Uterus (tissue), 2 donors: ENCODE measurements at regions not wholly inside any gene's neighbourhood (a gene's known extent, or its start where the extent isn't known, plus 50 kb on each side); places are given as distances from the start of the nearest gene placed in this dataset.
"Not testable (repeated sequence)": the region's sequence is repeated elsewhere in the genome, so short reads cannot be mapped to it uniquely, and the experiment has no call there.

Experiments
- POLR2A ChIP-seq, 2 donors: fragments of 450-650 bp; IDR thresholded peaks; one replicate each; pipeline ENCODE4 v1.6.1; 2016; ENCODE audit warnings: antibody characterized with exemption in 2 of 2, mild to moderate bottlenecking in 1 of 2, moderate library complexity in 1 of 2
- TF ChIP-seq, protein P1 (sequence below), 4 experiments: fragments of 200-600 bp in 2 of 4; fragments of 450-650 bp in 2 of 4; sonication (generic) in 2 of 4; IDR thresholded peaks; one replicate each; pipeline ENCODE4 v1.5.1; 2016 to 2019; ENCODE audit warnings: antibody characterized with exemption in 4 of 4, mild to moderate bottlenecking in 2 of 4, moderate library complexity in 1 of 4

DNA sequence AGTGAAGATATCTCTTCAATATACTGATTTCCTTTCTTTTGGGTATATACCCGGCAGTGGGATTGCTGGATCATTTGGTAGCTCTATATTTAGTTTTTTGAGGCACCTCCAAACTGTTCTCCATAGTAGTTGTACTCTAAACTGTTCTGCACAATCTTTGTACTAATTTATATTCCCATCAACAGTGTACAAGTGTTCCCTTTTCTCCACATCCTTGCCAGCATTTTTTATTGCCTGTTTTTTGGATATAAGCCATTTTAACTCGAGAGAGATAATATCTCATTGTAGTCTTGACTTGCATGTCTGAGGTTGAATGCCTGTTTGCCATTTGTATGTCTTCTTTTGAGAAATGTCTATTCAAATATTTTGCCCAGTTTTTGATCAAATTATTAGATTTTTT lies 1859.4 kb upstream of the C9orf72 start:
- TF ChIP-seq, protein P1, sequence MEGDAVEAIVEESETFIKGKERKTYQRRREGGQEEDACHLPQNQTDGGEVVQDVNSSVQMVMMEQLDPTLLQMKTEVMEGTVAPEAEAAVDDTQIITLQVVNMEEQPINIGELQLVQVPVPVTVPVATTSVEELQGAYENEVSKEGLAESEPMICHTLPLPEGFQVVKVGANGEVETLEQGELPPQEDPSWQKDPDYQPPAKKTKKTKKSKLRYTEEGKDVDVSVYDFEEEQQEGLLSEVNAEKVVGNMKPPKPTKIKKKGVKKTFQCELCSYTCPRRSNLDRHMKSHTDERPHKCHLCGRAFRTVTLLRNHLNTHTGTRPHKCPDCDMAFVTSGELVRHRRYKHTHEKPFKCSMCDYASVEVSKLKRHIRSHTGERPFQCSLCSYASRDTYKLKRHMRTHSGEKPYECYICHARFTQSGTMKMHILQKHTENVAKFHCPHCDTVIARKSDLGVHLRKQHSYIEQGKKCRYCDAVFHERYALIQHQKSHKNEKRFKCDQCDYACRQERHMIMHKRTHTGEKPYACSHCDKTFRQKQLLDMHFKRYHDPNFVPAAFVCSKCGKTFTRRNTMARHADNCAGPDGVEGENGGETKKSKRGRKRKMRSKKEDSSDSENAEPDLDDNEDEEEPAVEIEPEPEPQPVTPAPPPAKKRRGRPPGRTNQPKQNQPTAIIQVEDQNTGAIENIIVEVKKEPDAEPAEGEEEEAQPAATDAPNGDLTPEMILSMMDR (IDR thresholded peaks at IDR 0.05) = not testable (repeated sequence)
- not testable (repeated sequence) for TF ChIP-seq POLR2A (IDR thresholded peaks at IDR 0.05)
